ENCODE measurements at regions not wholly inside any gene's neighbourhood (a gene's known extent, or its start where the extent isn't known, plus 50 kb on each side); places are given as distances from the start of the nearest gene placed in this dataset.

- TF ChIP-seq POLR2A (IDR thresholded peaks at IDR 0.05; ENCODE audit: low read length): no peak
- no peak for TF ChIP-seq GATA1 (IDR thresholded peaks at IDR 0.05; ENCODE audit: low read depth, low read length)
Measured at GRCh38 chr14:76690502-76691105, 70.7 kb upstream of the VASH1 start.
